Activated CD4-positive, CD25-positive, alpha-beta regulatory T cell treated with anti-CD3 and anti-CD28 coated beads, Interleukin-2, amount 50 U/mL, for 16 hours (primary cell): ENCODE measurements at regions not wholly inside any gene's neighbourhood (a gene's known extent, or its start where the extent isn't known, plus 50 kb on each side); places are given as distances from the start of the nearest gene placed in this dataset.

Experiments used
- DNase-seq: peaks from one replicate; pipeline ENCODE4 v3.0.0-alpha.2; 2020; ENCODE audit warnings: low read depth, low spot score

GRCh38 chr11:112400476-112401014 lies 139.9 kb upstream of the PLET1 start:
- DNase-seq = no peak

- no peak for DNase-seq
These were observed 140.5 kb upstream of the PLET1 start for GRCh38 chr11:112401036-112401769.

- DNase-seq = no peak
These were observed 142.8 kb upstream of the PLET1 start for GRCh38 chr11:112403432-112403831.

- no peak for DNase-seq
These were observed 143.5 kb upstream of the PLET1 start for GRCh38 chr11:112404112-112404511.

DNA sequence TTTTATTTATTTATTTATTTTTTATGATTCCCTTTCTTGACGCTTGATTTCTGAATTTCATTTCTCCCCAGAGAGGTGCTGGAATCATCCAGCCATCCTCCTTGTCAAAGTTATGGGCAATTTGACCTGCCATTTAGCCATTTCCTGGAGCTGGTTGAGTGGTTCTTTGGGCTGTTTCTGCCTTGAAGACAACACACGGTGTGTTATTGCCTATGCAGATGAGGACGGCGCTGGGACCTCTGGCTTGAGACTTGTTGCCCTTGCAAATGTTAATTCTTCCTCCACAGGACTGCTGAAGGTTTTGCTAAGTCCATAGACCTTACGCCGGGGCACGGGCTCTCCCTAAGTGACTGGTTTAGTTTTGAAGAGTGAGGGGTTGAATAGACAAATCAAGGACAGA lies 147.9 kb upstream of the PLET1 start:
- no peak for DNase-seq

DNA sequence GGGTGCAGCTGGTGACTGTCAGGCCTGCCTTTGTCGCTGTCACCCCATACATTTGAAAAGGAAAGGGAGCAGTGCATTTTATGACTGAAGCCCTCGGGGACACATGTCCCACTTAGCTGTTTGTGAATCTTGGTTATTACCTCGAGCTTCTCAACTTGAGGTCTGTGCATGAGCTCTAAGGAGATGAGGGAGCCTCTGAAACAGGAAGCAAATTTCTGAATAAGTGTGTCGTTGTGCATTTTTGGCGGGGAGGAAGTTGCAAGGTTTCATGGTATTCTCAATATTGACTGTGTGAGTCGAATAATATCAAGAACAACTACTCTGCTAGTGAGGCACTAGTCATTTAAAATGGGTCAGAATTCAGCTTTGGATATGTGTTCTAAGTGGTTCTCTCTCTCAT lies 149.7 kb upstream of the PLET1 start:
- no peak for DNase-seq

DNA sequence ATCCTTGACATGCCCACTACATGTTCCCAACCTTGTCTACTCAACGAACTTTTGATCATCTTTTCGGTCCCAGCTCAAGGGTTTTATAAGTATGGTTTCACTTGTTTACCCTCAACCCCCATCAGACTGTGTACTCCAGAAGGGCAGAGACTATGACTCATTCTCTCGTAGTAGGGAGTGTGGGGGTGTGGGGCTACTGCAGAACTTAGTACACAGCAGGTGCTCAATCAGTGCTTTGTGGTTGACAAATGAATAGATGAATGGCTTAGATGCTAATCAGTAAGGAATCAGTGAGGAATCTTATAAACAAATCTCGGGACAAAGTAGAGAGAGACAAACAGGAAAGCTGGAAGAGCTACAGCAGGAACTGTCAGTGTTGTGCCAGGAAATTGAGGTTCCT lies 151.7 kb upstream of the PLET1 start:
- no peak for DNase-seq

DNA sequence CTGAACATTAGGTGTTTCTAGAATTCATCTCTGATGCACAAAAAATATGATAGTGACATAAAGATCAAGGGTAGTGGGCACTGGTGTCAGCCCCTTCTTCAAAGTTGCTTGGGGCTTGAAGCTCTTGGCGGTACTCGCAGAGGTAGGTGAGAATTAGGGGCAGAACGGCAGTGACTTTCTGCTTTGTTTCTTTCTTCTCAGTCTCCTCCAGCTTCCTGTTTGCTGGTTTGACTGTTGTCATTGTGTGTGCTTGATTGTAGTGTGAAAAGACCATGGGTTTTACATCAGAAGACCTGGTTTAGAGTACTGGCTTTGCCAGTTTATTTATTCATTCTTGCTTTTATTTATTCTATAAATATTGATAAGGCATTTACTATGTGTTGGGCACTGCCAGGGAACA lies 156.7 kb upstream of the PLET1 start:
- DNase-seq = no peak

DNA sequence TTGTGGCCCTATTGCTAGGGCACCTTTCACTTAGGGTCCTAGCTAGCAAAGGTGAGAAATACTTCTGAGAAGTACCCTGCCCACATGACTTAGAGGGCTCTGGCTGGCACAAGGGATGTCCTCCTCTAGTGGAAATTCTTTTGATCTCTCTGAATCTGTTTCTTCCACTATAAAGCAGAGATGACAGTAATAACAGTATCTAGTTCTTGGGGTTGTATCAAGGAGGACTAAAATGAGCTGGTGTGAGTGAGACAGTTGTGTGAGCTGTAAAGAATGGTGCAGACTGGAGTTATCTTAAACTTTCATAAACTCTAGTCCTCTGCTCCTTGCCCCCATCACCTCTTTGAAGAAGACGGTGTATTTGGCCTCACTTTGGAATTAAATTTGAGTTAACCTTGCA lies 157.8 kb upstream of the PLET1 start:
- DNase-seq = no peak

DNA sequence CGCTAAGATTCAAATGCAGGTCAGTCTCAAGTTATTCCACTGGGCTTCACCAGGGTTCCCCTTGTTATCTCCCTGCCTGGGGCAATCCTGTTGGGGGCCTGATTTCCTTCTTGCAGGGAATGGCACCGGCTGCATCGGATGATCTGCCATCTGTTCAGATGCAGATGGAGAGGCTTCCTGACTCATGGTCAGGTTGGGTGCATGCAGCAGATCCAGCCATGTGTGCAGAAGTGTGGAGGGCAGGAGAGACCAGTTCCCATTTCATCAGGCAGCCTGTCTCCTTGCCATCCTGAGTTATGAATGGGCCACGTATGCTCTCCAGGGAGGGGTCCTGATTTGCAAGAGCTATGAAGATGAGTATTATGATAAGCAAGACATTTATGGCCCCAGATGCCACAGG lies 161.2 kb upstream of the PLET1 start:
- DNase-seq = no peak

GRCh38 chr11:112425121-112425520 lies 164.5 kb upstream of the PLET1 start:
- no peak for DNase-seq

- DNase-seq = no peak
These were observed 176.4 kb upstream of the PLET1 start for GRCh38 chr11:112437096-112437495.

GRCh38 chr11:112439614-112440013 lies 179.0 kb upstream of the PLET1 start:
- DNase-seq = no peak

DNA sequence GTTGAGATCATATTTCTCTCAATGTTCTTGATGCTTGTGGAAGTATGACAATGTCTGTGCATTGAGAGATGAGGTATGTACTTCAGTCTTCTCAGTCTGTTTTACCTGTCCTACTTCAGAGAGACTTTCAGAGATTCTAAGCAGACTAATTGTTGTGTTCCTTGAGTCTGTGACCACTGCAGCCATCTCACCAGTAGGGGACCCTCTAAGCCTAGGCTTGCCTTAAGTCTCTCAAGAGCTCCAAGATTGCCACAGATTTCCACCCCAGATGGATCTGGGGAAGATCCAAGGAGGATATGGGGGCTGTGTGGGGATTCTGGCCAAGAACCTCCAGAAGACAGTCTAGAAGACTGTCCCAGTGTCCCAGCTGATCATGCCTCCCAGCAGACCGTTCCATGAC lies 179.9 kb upstream of the PLET1 start:
- no peak for DNase-seq

DNA sequence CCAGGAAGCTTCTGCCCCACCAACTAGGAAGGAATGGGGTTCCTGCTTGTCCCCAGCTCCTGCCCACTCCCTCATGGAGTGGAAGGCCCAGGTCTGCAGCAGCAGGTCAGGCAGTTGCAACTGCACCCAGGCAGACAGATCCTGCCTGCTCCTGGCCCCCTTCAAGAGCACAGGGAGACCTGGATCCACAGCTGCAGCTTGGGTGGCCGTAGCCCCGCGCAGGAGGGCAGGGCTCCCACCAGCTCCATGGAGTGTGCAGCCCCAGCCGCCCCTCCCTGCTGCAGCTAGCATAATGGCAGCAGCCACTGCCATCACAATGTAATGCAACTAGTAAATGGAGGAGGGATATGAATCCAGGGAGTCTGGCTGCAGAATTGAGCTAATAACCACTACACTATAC lies 187.5 kb upstream of the PLET1 start:
- no peak for DNase-seq

DNA sequence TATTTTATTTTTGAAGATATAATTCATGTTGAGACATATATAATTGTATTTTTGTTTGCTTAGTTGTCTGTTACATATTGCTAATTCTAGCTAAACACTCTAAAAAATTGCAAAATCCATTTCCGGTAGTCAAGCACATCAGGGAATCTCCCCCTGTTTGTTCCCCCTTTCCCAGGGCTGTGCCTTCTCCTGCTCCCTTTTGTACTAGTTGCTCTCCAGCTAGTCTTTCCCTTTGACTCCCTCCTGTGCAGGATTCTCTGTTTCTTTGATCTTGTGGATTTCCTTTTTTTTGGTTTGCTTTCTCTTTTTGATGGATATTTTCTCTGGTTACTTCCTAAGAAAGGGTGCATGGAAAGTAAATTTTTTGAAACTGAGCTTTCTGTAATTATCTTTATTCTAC lies 188.1 kb upstream of the PLET1 start:
- no peak for DNase-seq

- DNase-seq = no peak
These were observed 190.6 kb upstream of the PLET1 start for GRCh38 chr11:112451250-112451649.

GRCh38 chr11:112453601-112454577 lies 193.2 kb upstream of the PLET1 start:
- peak; percentile 2 for DNase-seq

GRCh38 chr11:112454841-112455240 lies 194.2 kb upstream of the PLET1 start:
- DNase-seq = no peak

- DNase-seq = no peak
These were observed 195.1 kb upstream of the PLET1 start for GRCh38 chr11:112455791-112456190.

GRCh38 chr11:112457532-112457931 lies 196.9 kb upstream of the PLET1 start:
- DNase-seq = no peak

DNA sequence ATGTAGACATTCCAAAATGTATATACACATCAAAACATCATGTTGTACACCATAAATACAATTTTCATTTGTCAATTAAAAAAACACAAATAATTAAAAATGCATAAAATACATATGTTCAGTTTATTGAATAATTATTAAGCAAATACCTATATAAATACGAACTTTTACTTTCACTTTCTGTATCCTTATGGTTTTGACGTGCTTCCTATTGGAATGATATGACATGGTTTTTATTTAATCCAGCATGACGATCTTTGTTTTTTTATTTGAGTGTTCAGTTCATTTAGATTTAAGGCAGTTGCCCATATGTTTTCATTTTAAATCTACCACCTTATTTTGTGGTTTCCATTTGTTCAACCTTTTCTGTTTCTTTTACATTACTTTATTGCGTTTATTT lies 198.3 kb upstream of the PLET1 start:
- DNase-seq = no peak

GRCh38 chr11:112460141-112460540 lies 199.5 kb upstream of the PLET1 start:
- DNase-seq = no peak
